GM18511 (cell line): ENCODE measurements at regions not wholly inside any gene's neighbourhood (a gene's known extent, or its start where the extent isn't known, plus 50 kb on each side); places are given as distances from the start of the nearest gene placed in this dataset.
A peak's percentile ranks its signal among the peaks of the same experiment; 100 is the strongest.
"Not testable (repeated sequence)": the region's sequence is repeated elsewhere in the genome, so short reads cannot be mapped to it uniquely, and the experiment has no call there.

Source experiments
- ATAC-seq: cut with Tn5 transposase; IDR thresholded peaks from one replicate; pipeline ENCODE4 v1.9.1; 2021; ENCODE audit warnings: mild to moderate bottlenecking, moderate library complexity; ENCODE audit not compliant: unreplicated experiment

GRCh38 chr14:105689722-105690121 is 163.3 kb downstream of the TMEM121 start:
- ATAC-seq = no peak

GRCh38 chr14:105690671-105691070 is 164.3 kb downstream of the TMEM121 start:
- ATAC-seq = no peak

DNA sequence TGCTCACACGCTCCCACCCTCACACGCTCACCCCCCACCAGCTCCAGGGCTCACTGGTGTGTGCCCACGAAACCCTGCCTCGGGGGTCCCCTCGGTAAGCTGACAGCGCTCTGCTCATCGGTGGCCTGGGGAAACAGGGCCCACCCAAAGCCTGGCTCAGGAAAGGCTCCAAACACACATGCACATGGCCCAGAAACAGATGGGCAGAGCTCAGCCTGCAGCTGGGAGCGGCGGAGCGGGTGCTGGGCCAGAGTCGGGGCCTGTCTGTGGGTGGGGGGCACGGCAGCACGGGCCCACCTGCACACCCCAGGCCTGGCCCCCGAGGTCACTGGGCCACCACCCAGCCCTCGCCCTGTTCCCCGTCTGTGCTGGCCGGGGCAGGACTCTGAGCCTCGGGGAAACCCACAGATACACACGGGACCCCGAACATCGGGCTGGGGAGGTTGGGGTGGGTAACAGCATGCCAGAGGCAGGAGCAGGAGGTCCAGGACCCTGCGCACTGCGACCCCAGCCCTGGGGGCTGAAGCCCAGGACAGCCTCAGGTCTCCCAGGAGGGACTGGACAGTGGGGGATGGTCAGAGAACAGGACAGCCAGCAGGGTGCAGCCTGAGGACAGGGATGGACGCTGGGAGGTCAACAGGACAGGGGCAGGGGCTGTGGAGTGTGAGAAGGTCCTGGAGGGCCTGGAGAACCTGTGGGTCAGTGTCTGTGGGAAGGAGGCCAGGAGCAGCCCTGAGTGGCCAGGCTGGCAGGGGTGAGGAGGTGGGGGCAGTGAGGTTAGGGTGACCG is 165.1 kb downstream of the TMEM121 start:
- not testable (repeated sequence) for ATAC-seq

GRCh38 chr14:105692110-105692685 is 165.8 kb downstream of the TMEM121 start:
- ATAC-seq = peak; percentile 25

GRCh38 chr14:105694961-105695360 is 168.6 kb downstream of the TMEM121 start:
- ATAC-seq = no peak

DNA sequence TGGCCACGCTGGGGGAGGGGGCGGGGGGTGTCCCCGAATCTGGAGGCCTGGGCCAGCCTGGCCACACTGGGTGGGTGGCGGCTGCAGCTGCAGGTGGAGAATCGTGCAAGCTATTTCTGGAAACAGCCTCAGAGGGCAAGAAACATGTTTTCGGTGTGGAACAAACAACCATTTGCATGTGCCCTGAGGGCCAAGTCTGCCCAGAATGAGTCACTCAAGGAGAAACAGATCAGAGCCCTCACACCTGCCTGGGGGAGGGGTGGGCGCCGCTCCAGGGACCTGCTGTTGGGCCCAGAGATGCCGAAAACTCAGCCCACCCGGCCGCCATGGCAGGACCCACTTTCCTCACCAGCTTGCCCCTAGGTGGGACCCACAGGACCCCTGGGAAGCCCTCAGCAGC is 170.0 kb downstream of the TMEM121 start:
- peak; percentile 48 for ATAC-seq

DNA sequence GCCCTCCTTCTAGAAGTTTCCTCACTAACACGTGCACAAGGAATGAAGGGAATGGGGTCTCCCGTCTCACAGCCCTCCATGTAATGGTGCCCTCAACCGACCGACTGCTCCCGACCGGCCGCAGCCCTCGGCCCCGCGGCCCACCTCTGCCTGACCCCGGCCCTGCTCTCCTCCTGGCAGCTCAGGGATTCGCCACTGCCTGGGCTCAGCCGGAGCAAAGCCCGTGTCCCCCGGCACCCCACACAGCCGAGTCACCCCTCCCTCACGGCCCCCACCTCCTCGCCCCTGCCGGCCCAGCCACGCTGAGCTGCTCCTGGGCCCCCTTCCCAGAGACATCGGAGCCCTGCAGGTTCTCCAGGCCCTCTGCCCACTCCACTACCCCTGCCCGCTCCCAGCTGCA is 171.0 kb downstream of the TMEM121 start:
- not testable (repeated sequence) for ATAC-seq

DNA sequence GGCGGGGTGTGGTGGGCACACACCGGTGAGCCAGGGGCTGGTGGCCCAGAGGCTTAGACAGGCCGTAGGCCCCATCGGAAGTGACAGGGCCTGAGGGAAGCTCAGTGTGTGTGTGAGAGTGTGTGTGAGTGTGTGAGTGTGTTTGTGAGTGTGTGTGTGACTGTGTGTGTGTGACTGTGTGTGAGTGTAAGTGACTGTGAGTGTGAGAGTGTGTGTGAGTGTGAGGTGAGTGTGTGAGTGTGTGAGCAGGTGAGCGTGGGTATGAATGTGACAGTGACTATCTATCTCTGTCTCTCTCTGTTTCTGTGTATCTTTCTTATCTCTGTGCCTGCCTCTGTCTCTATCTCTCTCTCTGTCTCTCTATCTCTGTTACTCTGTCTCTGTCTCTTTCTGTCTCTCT is 171.6 kb downstream of the TMEM121 start:
- not testable (repeated sequence) for ATAC-seq

DNA sequence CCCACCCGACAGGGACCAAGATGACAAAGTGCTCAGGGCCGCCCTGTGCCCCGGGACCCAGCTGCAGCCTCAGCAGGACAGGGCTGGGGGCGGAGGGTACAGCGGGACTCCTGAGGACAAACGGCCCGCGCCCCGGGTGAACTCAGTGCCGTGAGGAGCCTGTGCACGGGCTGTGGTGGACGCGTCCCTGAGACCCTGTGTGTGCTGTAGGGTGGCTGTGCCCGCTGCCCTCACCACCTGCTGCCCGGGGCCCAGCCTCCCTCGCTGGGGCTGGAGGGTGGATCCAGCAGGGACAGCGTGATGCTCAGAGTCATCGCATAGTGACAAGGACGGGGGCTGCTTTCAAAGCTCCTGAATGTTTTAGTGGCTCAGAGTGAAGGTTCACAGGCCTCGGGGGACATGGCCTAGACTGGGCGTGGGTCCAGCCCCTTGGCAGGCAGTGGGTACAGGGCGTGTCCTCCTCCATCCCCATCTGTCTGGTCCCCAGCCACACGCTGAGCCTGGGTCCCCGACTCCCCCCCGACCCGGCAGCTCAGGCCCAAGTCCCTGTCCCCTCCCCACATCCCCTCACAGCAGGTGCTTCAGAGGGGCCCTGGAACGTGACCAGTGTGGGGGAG is 172.7 kb downstream of the TMEM121 start:
- peak; percentile 31 for ATAC-seq

GRCh38 chr14:105699706-105700105 is 173.3 kb downstream of the TMEM121 start:
- not testable (repeated sequence) for ATAC-seq

- not testable (repeated sequence) for ATAC-seq
These were observed 173.8 kb downstream of the TMEM121 start for GRCh38 chr14:105700146-105700545.

DNA sequence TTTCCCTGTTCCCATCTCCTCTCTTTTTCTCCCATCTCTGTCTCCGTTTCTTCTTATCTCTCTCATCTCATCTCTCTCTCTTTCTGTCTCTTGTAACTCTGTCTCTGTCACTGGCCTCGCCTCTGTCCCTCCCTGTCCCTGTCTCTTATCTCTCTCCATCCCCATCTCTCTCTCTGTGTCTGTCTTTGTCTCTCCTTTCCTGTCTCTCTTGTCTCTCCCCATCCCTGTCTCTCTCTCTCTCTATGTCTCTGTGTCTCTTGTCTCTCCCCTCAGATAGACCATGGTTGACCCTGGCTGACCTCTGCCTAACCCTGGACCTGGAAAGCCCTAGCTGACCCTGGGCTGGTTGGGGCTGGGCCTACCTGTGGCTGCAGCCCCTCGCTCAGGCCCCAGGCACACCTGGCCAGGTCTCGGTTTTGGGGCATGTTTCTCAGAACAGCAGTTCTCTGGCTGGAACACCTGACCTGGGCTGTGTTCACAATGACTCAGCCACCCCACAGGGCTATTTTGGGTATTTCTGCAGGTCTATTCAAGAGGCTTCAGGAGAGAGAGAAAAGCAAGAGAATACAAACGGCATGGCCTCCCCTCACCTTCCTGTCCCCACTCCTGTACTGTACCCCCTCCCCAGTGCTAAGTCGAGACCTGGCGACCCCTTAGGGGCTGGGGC is 174.4 kb downstream of the TMEM121 start:
- ATAC-seq = peak; percentile 37

DNA sequence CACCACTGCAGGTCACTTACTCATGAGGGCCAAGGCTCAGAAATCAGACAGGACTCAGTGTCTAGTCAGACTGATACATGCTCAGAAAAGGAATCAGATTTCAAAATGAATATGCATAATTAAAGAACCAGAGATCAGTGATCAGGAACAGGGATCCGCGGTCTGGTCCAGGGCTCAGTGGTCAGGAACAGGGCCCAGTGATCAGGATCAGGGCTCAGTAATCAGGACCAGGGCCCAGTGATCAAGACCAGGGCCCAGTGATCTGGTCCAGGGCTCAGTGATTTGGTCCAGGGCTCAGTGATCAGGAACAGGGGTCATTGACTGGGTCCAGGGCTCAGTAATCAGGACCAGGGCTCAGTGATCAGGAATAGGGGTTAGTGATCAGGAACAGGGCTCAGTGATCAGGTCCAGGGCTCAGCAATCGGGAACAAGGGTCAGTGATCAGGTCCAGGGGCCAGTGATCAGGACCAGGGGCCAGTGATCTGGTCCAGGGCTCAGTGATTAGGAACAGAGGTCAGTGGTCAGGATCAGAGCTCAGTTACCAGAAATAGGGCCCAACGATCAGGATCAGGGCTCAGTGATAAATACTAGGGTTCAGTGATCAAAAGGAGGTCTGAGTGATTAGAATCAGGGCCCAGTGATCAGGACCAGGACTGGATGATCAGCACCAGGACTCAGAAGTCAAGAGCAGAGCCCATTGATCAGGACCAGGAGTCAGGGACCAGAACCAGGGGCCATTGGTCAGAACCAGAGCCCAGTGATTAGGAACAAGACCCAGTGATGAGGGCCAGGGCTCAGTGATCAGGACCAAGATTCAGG is 175.3 kb downstream of the TMEM121 start:
- ATAC-seq = no peak

GRCh38 chr14:105702275-105702817 is 176.0 kb downstream of the TMEM121 start:
- ATAC-seq = no peak

DNA sequence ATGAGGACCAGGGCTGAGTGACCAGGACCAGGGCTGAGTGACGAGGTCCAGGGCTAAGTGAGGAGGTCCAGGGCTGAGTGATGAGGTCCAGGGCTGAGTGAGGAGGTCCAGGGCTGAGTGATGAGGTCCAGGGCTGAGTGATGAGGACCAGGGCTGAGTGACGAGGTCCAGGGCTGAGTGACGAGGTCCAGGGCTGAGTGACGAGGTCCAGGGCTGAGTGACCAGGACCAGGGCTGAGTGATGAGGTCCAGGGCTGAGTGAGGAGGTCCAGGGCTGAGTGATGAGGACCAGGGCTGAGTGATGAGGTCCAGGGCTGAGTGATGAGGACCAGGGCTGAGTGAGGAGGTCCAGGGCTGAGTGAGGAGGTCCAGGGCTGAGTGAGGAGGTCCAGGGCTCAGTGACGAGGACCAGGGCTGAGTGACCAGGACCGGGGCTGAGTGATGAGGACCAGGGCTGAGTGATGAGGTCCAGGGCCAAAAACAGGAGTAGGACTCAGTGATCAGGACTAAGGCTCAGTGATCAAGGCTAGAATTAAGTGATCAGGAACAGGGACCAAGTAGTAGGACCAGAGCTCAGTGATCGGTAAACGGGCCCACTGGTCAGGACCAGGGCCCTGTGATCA is 176.8 kb downstream of the TMEM121 start:
- not testable (repeated sequence) for ATAC-seq

DNA sequence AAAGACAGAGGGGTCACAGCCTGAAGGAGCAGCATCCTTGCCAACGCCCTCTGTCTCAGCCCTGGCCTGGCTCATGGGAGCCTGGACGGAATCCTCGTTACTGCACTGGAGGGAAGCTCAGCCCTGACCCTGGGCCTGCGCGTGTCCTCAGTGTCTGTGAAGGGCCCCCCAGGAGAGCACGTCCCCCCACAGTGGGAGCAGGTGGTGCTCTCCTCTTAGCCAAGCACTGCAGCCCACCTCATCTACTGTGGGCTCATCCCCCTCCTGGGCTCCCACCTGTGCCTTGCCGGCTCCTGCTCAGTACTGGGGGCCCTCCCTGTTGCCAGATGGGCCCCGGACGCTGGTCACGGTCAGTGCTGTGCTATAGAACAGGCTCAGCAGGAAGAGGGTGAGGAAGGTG is 177.7 kb downstream of the TMEM121 start:
- ATAC-seq = not testable (repeated sequence)

DNA sequence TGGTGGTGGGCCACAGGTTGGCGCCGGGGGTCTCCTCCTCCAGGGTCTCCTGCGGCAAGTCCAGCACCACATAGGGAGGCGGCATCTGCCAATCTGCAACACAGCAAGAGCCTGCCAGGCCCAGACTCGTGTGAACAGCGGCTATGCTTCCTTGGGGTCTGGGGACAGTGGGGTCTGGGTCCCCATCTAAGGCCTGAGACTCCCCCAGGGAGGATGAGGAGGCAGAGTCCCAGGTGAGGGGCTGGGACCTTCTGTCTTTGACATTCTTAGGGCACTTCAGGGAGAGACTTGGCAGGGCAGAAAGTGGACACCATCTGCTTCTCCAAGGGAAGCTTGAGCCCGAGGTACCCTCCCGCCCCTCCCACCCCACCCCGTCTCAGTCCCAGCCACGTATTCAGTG is 178.1 kb downstream of the TMEM121 start:
- not testable (repeated sequence) for ATAC-seq

DNA sequence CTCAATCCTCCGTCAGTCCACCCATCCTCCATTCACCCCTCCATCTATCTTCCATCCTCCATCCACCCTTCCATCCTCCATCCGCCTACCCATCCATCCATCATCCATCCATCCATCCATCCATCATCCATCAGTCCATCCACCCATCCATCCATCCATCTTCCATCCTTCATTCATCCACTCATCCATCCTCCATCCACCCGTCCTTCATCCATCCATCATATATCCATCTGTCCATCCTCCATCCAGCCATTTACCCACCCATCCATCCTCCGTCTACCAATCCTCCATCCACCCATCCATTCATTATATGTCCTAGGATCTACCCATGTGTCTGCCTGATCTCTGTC is 179.1 kb downstream of the TMEM121 start:
- not testable (repeated sequence) for ATAC-seq

- peak; percentile 67 for ATAC-seq
These were observed 179.7 kb downstream of the TMEM121 start for GRCh38 chr14:105705862-105706700.
